ENCODE measurements at regions not wholly inside any gene's neighbourhood (a gene's known extent, or its start where the extent isn't known, plus 50 kb on each side); places are given as distances from the start of the nearest gene placed in this dataset.

DNA sequence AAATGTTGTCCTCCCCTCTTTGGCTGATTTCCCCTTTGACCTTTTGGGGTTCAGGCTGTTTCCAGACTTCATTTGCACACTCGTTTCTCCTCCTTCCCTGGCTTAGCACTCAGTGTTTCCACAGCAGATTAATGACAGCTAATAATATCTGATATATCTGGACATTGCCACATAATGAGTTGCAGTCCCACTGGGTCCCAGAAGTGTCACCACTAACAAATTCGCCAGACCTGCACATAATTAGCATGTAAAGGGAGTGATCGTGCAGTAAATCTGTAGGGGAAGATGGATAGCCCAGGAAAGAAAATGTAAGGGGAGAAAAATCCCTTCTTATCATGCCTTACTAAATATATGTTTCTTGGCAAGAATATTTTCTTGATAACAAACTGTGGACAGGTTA, 922.1 kb downstream of the TFAP2A start:
- H3K4me3 ChIP-seq (replicated peaks in 1 of 3; ENCODE audit: low read depth in 2 of 3, low read length in 3 of 3): no peak overlapping the region
- H3K79me2 ChIP-seq (ENCODE audit: insufficient read depth, low read length): no peaks in the 10 kb centered on the region
- no peak overlapping the region for H3K9ac ChIP-seq (ENCODE audit: insufficient read depth, low read length, poor library complexity, severe bottlenecking)
- H3K9me3 ChIP-seq (replicated peaks in 1 of 2; ENCODE audit: control insufficient read depth in 1 of 2, insufficient read depth in 1 of 2, low read length in 2 of 2): peaks cover 3 to 5% of the 10 kb centered on the region in 2 donors
- Mint-ChIP-seq H3K36me3 (no peaks in the 10 kb centered on the region), H3K27ac (no peak overlapping the region), H3K9me3 (peaks cover 3 to 12% (median 5%) of the 10 kb centered on the region in 7 donors), H3K4me1 (no peaks in the 10 kb centered on the region), H3K27me3 (ENCODE audit: low read depth in 3 of 3) (peaks cover 0 to 1% (median 0%) of the 10 kb centered on the region in 3 donors), H3K4me3 (no peak overlapping the region)
- no peaks in the 10 kb centered on the region for H4K20me1 ChIP-seq (ENCODE audit: insufficient read depth, low read length)
- no peaks in the 10 kb centered on the region for H3K36me3 ChIP-seq (replicated peaks in 1 of 2; ENCODE audit: control insufficient read depth in 1 of 2, insufficient read depth in 2 of 2, low read length in 2 of 2)
- no peak overlapping the region for H3K4me2 ChIP-seq (replicated peaks; ENCODE audit: extremely low read depth, low read length, poor library complexity, severe bottlenecking)
- WGBS (ENCODE audit: insufficient coverage): 50% methylated on average over 1 of the region's 3 CpGs
- H3K4me1 ChIP-seq (ENCODE audit: control insufficient read depth in 1 of 2, insufficient read depth in 2 of 2, low read length in 2 of 2): no peaks in the 10 kb centered on the region
- intact Hi-C loops (cut with micrococcal nuclease): no loop called here
- DNase-seq: no peak
- H3K27ac ChIP-seq (ENCODE audit: low read depth in 1 of 2, low read length in 2 of 2): no peak overlapping the region
- H3K27me3 ChIP-seq (ENCODE audit: control insufficient read depth in 2 of 2, insufficient read depth in 2 of 2, low read length in 2 of 2): no peaks in the 10 kb centered on the region
- TF ChIP-seq, protein P1, sequence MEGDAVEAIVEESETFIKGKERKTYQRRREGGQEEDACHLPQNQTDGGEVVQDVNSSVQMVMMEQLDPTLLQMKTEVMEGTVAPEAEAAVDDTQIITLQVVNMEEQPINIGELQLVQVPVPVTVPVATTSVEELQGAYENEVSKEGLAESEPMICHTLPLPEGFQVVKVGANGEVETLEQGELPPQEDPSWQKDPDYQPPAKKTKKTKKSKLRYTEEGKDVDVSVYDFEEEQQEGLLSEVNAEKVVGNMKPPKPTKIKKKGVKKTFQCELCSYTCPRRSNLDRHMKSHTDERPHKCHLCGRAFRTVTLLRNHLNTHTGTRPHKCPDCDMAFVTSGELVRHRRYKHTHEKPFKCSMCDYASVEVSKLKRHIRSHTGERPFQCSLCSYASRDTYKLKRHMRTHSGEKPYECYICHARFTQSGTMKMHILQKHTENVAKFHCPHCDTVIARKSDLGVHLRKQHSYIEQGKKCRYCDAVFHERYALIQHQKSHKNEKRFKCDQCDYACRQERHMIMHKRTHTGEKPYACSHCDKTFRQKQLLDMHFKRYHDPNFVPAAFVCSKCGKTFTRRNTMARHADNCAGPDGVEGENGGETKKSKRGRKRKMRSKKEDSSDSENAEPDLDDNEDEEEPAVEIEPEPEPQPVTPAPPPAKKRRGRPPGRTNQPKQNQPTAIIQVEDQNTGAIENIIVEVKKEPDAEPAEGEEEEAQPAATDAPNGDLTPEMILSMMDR (IDR thresholded peaks at IDR 0.05): no peak
- H2AFZ ChIP-seq (ENCODE audit: insufficient read depth, low read depth, low read length, poor library complexity, severe bottlenecking): no peak overlapping the region

DNA sequence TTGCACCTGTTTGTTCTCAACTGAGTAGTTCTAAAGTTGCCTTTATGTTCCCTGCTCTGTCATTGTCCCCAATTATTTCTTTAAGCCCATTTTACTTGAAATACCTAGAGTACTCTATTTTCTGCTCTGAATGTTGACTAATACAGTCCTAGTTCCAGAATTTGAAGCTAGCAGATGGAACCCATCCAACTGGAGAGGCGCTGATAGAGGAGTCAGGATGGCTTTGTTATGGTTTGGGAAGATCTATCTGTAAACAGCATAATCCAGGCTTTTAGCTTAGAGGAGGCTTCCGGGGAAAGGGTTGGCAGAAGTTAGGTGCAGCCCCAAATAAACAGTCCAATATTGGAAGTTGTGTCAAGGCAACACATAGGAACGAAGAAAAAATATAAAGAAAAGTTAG, 927.7 kb downstream of the TFAP2A start:
- TF ChIP-seq, protein P1 (IDR thresholded peaks at IDR 0.05): no peak
- Mint-ChIP-seq H3K9me3 (peaks cover 0 to 3% (median 0%) of the 10 kb centered on the region in 7 donors), H3K36me3 (no peaks in the 10 kb centered on the region)

More for the DNA sequence above, 927.7 kb downstream of the TFAP2A start:
- intact Hi-C loops (cut with micrococcal nuclease): no loop called here
- no peaks in the 10 kb centered on the region for H3K4me1 Mint-ChIP-seq
- no peaks in the 10 kb centered on the region for H3K4me1 ChIP-seq (ENCODE audit: control insufficient read depth in 1 of 2, insufficient read depth in 2 of 2, low read length in 2 of 2)
- H3K79me2 ChIP-seq (ENCODE audit: insufficient read depth, low read length): no peaks in the 10 kb centered on the region
- no peak overlapping the region for H3K4me3 Mint-ChIP-seq
- no peaks in the 10 kb centered on the region for H3K27me3 Mint-ChIP-seq (ENCODE audit: low read depth in 3 of 3)
- no peak overlapping the region for H2AFZ ChIP-seq (ENCODE audit: insufficient read depth, low read depth, low read length, poor library complexity, severe bottlenecking)
- H3K27ac Mint-ChIP-seq: peak overlapping the region in 1 of 7 donors; percentile 41
- no peaks in the 10 kb centered on the region for H3K9me3 ChIP-seq (replicated peaks in 1 of 2; ENCODE audit: control insufficient read depth in 1 of 2, insufficient read depth in 1 of 2, low read length in 2 of 2)
- no peak for DNase-seq
- no peak overlapping the region for H3K9ac ChIP-seq (ENCODE audit: insufficient read depth, low read length, poor library complexity, severe bottlenecking)
- H4K20me1 ChIP-seq (ENCODE audit: insufficient read depth, low read length): no peaks in the 10 kb centered on the region
- no peaks in the 10 kb centered on the region for H3K36me3 ChIP-seq (replicated peaks in 1 of 2; ENCODE audit: control insufficient read depth in 1 of 2, insufficient read depth in 2 of 2, low read length in 2 of 2)
- WGBS (ENCODE audit: insufficient coverage): 94% methylated on average over 2 of the region's 3 CpGs
- no peaks in the 10 kb centered on the region for H3K27me3 ChIP-seq (ENCODE audit: control insufficient read depth in 2 of 2, insufficient read depth in 2 of 2, low read length in 2 of 2)
- no peak overlapping the region for H3K27ac ChIP-seq (ENCODE audit: low read depth in 1 of 2, low read length in 2 of 2)
- H3K4me2 ChIP-seq (replicated peaks; ENCODE audit: extremely low read depth, low read length, poor library complexity, severe bottlenecking): no peak overlapping the region
- H3K4me3 ChIP-seq (replicated peaks in 1 of 3; ENCODE audit: low read depth in 2 of 3, low read length in 3 of 3): no peak overlapping the region
